Stimulated activated CD4-positive, alpha-beta T cell treated with anti-CD3 and anti-CD28 coated beads, Interleukin-4, amount 100 ng/mL, for 1 hour (primary cell): ENCODE measurements at regions not wholly inside any gene's neighbourhood (a gene's known extent, or its start where the extent isn't known, plus 50 kb on each side); places are given as distances from the start of the nearest gene placed in this dataset.
"Not testable (repeated sequence)": the region's sequence is repeated elsewhere in the genome, so short reads cannot be mapped to it uniquely, and the experiment has no call there.

Experiments
- DNase-seq: peaks from one replicate; pipeline ENCODE4 v3.0.0-alpha.2; 2020

DNA sequence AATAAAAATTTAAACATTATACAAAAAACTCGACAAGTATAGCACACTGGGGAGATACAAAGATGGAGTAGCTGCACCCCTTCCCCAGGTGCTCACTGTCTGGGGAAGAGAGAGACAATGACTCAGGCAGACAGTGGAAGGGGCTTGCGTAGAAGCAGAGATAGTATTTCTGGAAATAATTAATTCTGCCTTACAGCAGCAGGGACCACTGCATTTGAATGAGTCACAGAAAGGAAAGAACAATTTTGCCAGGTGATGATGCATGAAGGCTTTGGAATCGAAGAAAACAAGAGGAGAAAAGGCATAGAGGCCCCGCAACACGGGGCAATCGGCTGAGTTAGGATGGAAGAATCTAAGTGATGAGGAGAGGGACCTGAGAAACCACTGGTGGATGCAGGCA is 447.4 kb downstream of the EFNB2 start:
- DNase-seq = no peak

DNA sequence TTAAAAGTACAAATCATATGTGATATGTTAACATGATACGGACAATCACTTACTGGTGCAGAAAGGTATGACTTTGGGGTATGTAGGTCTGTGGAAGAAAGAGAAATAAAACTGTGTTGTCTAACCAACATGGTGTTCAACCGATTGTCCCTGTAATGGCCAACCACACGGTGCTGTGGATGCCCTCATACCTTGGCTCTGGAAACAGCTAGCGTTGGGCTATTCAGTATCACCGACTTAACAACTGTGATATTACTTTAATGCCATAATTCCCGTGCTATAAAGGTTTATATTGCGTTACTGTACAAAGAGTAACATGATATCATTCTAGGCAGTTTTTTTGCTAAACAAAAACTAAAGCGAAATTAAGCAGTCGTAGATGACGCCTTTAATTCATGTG is 448.3 kb downstream of the EFNB2 start:
- no peak for DNase-seq

DNA sequence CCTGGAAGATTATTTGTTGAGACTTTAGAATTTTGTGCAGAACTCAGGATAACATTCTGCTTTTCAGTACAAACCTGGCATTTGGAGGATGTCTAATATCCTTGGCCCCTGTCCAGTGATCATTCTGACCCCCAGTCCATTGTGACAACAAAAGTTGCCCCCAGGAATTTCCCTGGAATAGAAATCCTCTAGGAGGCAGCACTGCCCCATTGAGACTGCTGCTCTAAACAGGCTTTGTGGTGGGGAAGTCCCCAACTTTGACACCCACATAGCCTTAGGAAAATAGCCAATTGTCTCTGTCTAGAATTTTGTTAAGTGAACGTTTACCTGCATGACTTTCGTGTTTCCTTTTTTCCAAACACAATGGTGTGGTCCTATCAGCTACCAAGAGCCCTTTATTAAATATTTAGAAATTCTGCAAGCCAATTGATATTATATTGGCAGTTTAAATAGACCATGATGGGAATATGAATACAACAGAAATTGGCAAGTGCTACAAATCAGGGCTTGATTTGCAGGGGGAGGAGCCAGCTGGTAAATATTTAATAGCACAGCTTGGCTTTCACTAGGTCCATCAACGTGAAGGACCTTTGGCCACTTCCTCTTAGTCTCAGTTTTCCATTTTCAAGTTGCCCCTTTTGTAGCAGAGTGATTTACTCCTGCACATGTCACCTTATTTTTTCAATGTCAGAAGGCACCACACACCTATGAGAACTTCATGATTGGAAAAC is 451.7 kb downstream of the EFNB2 start:
- no peak for DNase-seq

DNA sequence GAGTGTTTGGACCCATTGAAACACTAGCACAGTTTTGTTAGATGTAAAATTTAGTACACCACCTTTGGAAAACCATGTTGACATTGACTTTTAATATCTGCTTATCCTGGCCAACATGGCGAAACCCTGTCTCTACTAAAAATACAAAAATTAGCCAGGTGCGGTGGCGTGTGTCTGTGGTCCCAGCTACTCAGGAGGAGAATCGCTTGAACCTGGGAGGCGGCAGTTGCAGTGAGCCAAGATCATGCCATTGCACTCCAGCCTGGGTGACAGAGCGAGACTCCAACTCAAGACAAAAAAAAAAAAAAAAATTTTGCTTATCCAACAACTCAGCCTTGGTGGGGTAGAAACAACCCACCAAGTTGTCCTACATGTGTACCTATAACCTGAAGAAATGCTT is 454.2 kb downstream of the EFNB2 start:
- DNase-seq = not testable (repeated sequence)

DNA sequence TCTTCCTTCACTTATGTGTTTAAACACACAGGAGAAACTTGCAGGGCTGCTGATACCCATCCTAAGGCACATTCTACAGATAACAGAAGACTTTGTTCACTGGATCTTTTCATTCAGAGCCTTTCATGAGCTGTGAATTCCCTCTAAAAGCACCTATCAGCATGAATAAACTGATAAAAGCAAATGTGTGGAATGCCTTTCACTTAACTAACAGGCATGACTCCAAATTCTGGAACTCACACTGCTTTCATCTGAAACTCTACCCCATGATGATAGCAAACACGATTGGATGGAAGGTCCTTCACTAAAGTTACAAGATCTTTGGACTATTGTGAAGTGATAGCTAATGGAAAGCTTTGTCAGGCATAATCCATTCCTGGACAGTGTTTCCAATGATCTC is 457.3 kb downstream of the EFNB2 start:
- no peak for DNase-seq

DNA sequence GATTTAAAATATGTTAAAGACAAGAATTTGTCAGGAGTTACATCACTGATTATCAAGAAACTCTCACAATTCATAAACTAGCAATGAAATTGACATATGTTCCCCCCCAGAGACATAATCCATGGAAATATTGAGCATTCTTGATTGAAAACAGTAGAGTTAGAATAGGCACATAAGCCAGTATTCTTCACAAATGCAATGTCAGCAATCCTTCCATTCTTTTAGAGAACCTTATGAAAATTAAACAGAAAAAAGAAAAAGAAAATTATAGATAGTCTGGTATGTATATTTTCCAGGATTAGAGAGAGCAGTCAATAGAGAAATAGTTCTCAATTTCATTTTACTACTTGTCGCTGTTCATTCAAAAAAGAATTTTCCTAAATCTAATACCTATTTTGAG is 458.4 kb downstream of the EFNB2 start:
- no peak for DNase-seq

DNA sequence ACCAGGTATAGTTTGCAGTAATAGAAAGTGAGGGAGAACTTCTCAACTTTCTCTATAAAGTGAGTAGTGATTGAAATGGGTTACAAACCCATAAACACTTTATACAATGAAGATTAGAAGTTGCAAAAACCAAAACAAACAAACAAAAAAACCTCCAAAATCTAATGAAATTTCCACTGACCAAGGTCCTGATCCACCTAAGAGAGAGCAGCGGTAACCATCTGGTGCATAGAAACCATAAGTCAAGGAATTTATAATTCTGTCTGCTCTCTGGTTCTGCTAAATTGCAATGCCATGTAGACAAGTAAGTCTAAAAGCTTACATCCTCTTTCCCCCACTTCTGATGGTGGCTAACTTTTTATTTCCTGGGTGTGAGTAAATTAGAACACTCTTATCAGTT is 463.4 kb downstream of the EFNB2 start:
- no peak for DNase-seq

DNA sequence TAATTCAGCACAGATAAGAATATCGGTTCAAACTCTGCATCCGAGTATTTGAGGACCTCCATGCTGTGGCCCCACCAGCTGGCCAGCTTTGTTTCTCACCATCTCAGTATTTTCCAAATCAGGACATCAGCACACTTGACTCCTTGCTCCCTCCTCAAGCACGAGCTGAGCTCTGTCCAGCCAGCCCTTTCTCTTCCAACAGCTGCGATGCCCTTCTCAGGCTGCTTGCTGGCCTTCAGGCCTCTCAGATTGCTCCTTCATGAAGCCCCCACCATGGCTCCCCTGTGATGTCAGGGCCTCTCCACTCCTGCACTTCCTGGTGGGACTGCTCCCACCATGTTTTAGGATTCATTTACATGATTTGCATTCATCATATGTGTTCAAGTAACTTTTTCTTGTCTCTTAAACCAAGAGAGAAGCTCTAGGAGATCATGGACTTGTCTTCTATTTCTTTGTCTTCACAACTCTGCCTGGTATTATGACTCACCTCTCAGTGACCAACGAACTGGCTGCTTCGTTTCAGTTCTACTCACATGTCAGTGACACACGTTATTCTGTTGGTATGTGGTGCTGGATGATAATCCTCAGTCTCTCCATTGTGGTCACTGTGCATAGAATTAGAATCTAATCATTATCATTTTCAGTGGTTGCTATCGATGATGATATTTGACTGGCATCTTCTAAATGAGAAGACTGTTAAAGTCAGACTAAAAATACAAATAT is 471.7 kb downstream of the EFNB2 start:
- DNase-seq = no peak

DNA sequence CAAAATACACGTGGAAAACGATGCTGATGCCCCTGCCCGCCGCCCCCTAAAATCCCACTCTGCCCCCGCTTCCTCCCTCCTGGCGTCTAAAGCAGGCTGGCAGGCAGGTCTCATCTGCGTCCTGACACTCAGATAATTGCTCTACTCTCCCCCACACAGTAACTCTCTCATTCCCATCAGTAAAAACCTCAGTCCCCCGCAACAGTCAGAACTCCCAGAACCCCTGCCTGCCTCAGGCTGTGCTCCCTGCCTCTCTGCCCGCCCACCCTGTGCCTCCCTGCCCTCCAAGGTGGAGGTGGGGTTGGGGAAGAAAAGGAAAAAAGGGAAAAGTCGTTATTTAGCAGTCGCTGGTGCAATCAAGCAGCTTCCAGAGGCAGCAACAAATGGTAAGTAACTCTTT is 473.7 kb downstream of the EFNB2 start:
- DNase-seq = no peak

DNA sequence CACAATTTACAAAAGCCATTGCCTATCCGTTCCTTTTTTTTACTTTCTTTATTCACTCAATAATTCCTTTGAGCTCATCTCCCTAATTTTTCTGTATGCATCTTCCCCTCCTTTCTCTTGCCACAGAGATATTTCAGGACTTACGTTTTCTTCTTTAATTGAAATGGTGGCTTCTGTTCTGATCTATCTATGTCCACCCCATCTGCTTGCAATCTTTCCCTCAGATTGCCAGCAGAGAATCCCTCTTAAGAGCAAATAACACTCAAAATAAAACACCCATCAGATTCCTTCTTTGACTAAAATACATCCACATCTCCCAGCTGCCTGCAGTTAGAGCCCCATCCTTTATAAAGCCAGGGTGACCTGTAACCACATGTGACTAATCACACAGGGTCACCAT is 478.6 kb downstream of the EFNB2 start:
- no peak for DNase-seq

DNA sequence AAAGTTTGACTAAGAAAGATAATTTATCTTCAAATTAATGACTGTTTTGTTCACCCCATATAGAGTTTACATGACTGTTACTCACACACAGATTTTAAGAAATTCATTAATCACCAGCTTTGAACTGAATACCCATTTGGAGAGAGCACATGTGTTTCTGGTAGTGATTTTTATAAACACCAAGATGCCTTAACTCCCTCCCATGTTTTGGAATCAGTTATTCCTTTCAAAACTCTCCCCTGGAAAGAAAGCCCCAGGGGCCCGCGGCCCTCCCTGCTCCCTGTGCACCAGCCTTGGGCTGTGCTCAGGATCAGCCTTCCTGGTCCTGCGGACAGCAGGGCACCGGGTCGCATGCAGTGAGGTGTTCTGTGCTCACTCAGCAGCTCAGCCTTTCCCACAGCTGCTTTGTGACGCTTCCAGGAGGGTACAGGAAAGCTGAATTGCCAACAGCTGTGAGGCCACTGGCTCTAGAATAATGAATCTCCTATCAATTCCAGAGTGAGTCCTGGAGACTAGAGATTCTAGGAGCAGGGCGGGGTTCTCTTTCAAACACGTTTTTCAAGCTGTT is 483.2 kb downstream of the EFNB2 start:
- DNase-seq = no peak

DNA sequence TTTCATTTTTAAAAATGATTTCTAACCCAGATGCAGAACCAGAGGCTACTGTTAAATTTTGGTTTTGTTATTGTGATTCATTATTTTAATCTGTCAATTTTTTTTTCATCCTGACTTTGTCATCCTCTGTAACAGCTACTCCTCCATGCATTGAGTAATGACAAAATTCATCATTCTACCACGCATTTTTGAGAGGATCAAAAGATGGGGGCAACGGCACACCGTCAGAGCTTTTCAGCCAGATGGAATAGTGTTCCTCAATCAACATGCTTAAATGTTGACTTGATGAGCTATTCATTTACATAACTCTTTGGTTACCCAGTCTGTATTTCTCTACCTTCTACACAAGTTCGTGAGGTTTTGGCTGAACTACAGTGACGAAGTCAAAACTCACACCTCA is 486.3 kb downstream of the EFNB2 start:
- no peak for DNase-seq

DNA sequence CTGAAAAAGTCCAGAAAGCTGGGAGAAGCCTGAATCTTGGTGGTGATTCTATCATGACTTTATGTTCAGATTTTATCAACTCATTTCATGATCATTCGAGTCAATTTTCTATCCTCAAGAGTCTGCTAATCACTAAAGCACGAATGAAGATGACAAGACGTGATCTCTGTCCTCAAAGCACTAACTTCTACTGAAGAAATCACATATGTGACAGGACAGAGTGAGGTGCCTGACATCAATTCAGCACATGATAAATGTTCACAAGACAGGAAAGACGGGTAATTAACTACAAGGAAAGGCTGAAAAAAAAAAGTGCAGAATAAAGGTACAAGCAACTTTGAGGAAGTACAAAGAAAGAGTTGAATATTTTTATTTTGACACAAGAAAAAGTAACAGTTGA is 487.1 kb downstream of the EFNB2 start:
- no peak for DNase-seq

DNA sequence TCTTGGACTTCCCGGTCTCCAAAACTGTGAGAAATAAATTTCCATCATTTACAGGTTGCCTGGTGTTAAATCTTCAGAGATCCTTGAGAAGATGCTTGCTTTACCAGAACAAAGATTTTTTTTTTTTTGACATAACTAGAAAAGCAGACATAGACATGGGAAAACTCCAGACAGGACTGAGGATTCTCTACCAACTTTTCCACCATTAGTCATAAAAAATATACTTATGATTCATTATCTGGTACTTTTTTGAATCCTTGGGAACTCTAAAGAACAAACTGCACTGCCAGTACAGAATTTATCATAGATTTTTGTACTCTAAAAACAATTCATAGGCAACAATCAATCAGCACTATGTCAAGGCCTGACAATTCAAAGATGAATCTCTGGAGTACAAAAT is 487.6 kb downstream of the EFNB2 start:
- no peak for DNase-seq

DNA sequence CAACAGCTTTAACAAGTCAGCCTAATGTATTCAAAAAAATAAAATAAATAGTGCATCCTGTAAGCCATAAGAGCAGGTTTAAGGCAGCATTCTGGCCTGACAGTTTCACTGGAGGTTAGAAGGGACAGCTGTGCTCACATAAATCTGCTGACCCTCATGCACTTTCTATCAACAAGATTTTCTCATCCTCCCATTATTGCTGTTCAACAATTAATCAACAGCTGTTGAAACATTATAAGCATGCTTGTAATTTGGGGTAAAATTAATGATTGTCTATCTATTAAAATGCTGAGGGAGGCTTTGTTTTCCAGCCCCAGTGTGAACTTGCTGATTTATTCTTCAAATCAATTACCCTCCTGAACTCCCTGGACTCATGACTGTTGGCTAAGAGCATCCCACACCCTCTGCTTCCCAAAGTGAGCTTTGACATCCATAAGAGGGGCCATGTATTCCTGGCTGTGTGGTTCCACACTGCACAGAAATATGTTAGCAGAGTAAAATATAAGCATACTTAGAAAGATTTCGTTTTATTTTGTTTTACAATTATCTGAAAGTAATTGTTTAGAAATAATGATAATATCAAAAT is 492.4 kb downstream of the EFNB2 start:
- DNase-seq = no peak

DNA sequence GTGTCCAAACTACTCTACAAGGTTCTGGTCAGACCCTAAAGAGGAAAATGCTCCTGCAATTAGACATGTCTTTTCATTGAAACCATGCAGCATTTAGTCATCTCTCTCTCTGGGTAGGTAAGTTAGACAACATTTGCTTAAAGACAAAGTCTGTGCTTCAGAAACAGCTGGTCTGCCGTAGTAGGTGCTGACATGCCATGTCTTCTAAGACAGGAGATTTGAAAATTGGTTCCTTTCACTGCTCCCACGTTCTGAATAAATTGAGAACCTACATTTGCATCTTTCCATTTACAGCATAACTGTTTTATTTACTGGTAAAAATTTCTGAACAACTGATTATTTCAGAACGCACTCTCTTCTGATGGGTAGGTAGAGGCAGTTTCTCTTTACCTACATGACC is 494.0 kb downstream of the EFNB2 start:
- DNase-seq = no peak

DNA sequence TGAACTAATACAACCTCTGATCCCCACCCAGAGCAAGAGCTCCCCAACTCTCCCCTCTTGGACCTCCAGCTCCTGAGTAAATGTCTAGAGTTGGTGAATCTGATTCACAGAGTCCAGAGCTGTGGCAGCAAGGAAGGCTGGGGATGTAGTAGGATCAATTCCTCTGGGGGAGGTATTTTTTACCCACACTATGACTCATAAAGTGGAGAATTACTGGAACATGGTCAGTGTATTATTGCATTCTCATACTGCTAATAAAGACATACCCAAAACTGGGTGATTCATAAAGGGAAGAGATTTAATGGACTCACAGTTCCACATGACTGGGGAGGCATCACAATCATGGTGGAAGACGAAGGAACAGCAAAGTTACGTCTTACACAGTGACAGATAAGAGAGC is 496.7 kb downstream of the EFNB2 start:
- DNase-seq = no peak

DNA sequence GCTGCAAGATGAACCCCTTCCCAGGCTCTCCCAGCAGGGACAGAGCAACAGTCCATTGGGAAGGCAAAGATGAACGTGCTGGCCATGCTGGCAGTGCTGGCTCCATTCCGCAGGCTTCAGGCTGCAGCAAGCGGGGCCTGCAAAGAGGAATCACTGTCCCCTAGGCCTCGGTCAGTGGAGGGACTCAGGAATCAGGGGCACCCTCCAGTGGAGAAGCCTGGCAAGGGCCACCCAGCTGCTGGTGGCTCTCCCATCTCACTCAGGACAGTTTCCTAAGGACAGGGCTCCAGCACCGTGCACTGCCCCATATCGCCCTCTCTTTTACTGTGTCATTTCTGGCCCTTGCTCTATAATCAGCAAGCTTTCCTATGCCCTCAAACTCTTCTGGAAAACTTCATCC is 498.6 kb downstream of the EFNB2 start:
- no peak for DNase-seq

DNA sequence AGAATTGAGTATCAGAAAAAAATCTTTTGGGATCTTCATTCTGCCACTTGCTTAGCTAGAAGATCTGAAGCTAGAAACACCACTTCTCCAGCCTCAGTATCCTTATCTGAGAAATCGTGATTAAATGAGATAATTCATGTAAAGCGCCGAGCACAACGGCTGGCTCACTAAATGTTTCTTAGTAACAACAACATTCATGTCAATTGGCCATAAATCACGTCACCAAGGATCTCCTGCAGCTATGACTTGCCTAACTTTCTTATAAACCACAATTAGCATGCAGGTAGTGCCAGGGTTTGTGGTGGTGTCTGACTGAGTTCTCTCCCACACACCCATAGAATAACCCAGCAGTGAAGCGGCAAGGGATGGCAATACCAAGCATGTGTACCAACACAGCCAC is 501.3 kb downstream of the EFNB2 start:
- no peak for DNase-seq

DNA sequence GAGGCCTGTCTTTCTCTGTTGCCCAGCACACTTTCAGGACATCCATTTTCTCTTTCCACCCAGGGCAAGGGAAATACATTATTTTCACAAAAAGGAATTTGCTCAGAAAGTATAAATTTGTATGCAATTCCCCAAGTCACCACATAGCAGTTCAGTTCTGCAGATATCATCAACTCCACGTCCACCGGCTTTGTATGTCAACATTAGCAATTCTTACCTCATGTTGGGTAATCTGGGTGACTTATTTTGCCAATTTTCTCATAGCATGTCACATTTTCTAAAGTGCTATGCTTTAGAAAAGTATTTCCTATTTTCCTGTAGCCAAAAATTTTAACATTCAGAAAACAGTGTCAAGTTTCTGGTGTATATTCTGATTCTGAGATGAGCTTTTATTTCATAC is 501.8 kb downstream of the EFNB2 start:
- DNase-seq = no peak

DNA sequence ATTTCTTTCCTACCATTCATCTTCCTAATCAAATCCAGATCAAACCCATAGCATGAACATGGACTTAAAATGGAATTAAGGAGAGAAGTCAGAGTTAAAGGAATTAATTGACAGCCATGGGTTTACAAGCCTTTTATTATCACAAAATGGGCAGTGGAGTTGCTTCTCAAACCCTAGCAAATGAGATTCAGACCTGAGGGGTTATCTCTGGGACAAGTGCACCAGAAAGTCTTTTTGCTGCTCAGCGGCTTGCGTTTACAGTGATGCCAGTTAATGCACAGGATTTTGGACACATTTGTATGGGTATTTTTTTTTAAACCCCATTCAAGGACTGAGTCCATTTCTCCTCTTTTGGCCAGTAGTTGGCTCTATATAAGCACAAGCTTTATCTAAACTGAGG is 503.0 kb downstream of the EFNB2 start:
- no peak for DNase-seq

DNA sequence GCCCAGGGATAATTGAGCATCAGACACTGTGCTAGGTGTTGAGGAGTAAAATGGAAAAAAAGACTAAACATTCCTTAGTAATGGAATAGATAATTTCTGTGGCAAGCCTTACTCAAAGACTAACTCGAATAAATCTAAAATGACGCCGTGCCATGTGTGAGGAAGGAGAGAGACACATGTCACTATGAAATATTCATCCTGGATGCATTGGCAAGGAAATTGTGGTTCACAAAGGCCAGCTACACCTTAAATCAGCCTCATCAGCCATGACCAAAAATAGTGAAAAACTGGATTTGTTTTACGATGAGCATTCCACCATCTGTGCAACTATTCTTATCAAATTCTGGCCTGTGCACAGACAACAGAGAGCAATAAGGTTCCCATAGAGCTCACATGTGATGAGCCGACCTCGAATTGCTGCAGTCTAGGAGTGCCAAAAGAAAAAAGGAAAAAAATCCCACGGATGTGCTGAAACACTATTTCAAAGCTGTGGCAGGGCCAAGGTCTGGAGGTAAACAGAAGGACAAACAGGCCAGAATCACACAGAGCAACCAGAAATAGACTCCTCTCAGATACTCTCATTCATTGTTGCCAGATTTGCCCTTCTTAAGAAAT is 505.7 kb downstream of the EFNB2 start:
- no peak for DNase-seq

DNA sequence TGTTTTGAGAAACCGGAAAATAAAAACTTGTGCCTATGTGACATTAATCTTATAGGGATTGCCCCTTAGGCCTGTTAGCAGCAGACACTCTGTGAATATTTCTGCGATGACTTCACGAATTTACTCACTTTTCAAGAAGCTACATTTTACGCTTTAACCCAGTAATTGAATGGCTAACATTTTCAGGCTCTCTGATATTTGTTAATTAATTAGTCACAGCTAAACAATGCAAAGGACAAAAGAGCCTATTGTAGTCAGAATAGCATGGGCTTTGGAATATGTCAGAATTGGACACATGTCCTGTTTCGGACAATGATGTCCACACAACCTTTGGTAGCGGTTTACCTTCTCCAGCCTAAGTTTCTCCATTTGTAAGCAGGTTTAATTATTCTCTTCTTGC is 506.6 kb downstream of the EFNB2 start:
- DNase-seq = no peak

DNA sequence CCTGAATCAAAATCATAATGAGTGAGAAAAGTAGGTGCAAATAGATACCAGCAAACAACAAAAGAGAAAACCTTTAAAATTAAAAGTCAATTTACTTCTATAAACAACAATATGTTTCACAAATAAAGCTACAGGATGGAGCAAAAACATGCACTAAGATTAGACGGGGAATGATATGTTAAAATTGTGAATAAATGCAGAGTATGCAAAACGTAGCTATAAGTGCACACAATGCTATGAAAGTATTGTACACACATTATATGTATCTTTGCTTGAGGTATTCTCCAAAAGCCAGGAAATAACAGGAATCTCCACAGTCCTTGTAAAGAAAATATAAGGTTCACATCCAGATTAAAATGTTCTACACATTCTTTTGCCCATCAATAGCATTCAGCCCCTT is 523.9 kb downstream of the EFNB2 start:
- no peak for DNase-seq
